ENCODE measurements at regions not wholly inside any gene's neighbourhood (a gene's known extent, or its start where the extent isn't known, plus 50 kb on each side); places are given as distances from the start of the nearest gene placed in this dataset.

DNA sequence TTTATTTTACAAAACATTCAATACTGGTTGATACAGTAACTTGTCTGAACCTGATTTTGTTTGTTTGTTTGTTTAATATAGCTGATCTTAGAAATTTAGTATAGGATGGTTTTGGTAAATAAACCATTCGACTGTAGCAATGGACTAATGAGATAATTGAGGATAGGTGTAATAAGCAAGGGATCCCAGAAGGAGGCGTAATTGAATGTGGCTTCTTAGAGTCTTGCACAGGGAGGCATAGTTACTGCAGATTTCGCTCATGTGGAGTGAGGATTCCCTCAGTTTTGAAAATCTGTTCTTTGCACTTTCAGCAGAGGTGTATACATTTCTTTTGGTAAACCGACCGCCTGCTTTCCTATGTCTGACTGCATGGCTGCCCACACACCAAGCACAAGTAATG lies 709.6 kb downstream of the SOCS6 start:
- TF ChIP-seq CTCF (IDR thresholded peaks at IDR 0.05), result no peak
- TF ChIP-seq POLR2A (IDR thresholded peaks at IDR 0.05), result no peak

All from uterus (tissue), 2 donors.